Cardiac fibroblast (primary cell): ENCODE measurements at regions not wholly inside any gene's neighbourhood (a gene's known extent, or its start where the extent isn't known, plus 50 kb on each side); places are given as distances from the start of the nearest gene placed in this dataset.
"Not testable (repeated sequence)": the region's sequence is repeated elsewhere in the genome, so short reads cannot be mapped to it uniquely, and the experiment has no call there.

Source experiments
- DNase-seq, 2 donors: peaks; one replicate each; pipeline versions ENCODE4 v3.0.0 to v3.0.0-alpha.2; 2010; ENCODE audit warnings: low read depth in 2 of 2
- H3K4me3 ChIP-seq, 2 donors: replicated peaks in 1 of 2; 1 replicate in 1 of 2; 2 replicates in 1 of 2; pipeline ENCODE4 v1.5.1; 2011; ENCODE audit warnings: low read depth in 2 of 2, low read length in 2 of 2, mild to moderate bottlenecking in 2 of 2, moderate library complexity in 1 of 2
- TF ChIP-seq, protein P1 (sequence below): IDR thresholded peaks from one replicate; pipeline ENCODE4 v1.5.1; 2011; ENCODE audit warnings: low read depth, mild to moderate bottlenecking, low read length, inconsistent platforms

DNA sequence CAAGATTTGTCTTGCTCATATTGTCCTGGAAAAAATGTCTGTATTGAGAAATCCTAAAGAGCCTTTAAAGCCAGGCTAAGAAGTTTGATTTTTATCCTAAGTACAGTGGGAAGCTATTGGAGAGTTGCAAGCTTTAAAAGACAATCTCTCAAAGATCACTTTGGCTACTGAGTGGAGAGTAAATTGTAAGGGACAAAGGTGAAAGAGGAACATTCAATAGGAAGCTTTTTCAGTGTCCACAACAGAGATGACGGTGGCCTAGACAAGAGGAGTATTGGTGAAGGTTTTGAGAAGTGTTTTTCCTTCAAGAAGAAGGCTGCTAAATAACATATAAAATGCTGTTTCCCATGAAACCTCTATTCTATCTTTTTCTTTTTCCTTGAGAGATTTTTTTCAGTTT is 249.5 kb upstream of the IL12A start:
- no peak overlapping the region for H3K4me3 ChIP-seq
- DNase-seq: no peak
- TF ChIP-seq, protein P1, sequence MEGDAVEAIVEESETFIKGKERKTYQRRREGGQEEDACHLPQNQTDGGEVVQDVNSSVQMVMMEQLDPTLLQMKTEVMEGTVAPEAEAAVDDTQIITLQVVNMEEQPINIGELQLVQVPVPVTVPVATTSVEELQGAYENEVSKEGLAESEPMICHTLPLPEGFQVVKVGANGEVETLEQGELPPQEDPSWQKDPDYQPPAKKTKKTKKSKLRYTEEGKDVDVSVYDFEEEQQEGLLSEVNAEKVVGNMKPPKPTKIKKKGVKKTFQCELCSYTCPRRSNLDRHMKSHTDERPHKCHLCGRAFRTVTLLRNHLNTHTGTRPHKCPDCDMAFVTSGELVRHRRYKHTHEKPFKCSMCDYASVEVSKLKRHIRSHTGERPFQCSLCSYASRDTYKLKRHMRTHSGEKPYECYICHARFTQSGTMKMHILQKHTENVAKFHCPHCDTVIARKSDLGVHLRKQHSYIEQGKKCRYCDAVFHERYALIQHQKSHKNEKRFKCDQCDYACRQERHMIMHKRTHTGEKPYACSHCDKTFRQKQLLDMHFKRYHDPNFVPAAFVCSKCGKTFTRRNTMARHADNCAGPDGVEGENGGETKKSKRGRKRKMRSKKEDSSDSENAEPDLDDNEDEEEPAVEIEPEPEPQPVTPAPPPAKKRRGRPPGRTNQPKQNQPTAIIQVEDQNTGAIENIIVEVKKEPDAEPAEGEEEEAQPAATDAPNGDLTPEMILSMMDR: no peak

DNA sequence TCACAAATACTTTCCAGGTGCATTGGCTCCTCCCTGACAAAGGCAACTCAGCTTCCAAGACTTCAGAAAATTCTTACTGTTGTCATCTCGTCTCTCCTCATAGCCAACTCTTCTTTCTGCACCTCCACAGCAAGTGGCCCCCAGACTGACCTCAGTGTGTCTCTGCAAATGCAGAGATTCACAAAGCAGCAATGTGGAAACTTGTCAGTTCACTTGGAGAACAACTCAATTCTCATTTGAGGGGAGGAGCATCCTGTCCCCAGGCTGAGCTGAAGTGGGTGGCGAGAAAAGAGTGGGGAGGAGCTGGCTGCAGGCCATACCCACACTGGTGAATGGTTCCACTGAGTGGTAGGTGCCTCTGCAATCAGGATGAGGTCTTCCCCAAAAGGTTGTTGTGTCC is 248.7 kb upstream of the IL12A start:
- TF ChIP-seq, protein P1: no peak
- no peak overlapping the region for H3K4me3 ChIP-seq
- DNase-seq: no peak

DNA sequence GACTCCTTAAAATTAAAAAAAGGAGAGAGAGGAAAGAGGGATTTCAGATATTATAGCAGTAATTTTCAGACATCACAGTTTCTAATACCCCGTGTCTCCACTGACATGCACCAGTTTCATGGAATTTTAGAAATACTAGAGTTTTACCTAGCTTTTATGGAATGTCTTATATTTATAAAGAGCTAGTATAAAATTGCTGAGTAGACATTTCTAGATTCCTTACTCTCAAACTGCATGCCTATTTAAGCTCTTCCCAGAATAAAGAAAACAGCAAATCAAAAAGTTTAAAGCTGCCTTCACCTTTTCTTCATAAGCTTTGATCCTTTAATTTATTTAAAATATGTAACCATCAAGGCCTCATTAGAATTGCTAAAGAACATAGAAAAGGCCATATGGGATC is 247.4 kb upstream of the IL12A start:
- TF ChIP-seq, protein P1: no peak
- H3K4me3 ChIP-seq: no peak overlapping the region
- DNase-seq: no peak

DNA sequence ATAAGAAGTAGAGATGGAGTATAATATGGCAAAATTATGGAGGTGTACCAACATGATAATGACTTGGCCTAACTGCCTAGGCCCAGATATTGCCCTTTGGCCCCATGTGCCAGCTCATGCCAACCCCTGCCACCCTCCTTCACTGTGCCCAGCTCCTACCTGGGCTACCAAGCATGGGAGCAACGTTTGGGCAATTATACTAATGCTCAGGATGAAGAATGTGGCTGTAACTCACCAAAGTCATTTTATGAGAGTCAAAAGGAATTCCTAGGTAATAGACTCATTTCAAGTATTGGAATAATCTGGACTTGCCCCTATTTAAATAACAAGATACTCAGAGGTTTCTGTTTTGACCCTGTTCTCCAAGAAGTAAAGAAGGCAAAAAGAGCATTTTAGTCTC is 240.2 kb upstream of the IL12A start:
- TF ChIP-seq, protein P1: no peak
- H3K4me3 ChIP-seq: no peak overlapping the region
- DNase-seq: no peak

DNA sequence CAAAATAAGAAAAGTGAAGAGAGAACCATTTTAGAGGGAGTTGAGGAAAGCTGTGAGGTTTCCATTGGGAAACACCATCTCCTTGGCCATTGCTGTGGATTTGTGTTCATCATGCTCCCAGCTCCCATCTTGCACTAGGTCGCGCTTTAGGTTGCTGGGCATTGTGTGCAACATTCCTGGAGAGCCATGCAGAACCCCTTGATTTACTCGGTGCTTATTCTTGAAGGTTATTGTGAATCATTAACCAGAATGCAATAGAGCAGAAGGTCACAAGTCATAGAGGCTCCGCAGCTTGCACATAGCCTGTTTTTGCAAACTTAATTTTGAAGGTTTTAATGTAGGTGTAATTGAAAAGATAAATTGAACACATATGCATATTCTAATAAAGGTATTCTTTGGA is 239.2 kb upstream of the IL12A start:
- TF ChIP-seq, protein P1: no peak
- no peak overlapping the region for H3K4me3 ChIP-seq
- DNase-seq: no peak

DNA sequence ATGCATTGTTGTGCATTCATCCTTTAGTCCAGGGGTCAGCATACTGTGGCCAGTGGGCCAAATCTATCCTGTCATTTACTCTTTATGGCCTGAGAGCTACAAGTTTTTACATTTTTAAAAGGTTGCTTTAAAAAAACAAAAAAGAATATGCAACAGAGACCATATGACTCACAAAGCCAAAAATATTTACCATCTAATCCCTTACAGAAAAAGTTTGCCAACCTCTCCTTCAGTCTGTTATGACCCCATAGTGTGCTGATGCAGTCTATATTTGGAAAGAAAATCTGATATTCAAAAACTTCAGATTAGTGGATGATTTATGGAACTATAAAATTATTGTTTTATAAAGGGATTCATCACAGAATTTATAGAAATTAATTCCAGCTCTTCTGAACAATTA is 237.5 kb upstream of the IL12A start:
- H3K4me3 ChIP-seq: no peak overlapping the region
- peak in 1 of 2 donors; percentile 38 for DNase-seq
- TF ChIP-seq, protein P1: no peak

DNA sequence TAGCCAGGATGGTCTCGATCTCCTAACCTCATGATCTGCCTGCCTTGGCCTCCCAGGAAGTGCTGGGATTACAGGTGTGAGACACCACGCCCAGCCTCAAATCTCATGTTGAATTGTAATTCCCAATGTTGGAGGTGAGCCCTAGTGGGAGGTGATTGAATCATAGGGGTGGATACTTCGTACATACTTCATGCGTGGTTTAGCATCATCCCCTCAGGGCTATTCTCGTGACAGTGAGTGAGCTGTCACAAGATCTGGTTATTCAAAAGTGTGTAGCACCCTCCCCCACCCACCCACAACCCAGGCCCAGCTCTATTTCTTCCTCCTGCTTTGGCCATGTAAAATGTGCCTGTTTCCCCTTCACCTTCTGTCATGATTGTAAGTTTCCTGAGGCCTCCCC is 236.9 kb upstream of the IL12A start:
- H3K4me3 ChIP-seq: no peak overlapping the region
- TF ChIP-seq, protein P1: no peak
- no peak for DNase-seq

DNA sequence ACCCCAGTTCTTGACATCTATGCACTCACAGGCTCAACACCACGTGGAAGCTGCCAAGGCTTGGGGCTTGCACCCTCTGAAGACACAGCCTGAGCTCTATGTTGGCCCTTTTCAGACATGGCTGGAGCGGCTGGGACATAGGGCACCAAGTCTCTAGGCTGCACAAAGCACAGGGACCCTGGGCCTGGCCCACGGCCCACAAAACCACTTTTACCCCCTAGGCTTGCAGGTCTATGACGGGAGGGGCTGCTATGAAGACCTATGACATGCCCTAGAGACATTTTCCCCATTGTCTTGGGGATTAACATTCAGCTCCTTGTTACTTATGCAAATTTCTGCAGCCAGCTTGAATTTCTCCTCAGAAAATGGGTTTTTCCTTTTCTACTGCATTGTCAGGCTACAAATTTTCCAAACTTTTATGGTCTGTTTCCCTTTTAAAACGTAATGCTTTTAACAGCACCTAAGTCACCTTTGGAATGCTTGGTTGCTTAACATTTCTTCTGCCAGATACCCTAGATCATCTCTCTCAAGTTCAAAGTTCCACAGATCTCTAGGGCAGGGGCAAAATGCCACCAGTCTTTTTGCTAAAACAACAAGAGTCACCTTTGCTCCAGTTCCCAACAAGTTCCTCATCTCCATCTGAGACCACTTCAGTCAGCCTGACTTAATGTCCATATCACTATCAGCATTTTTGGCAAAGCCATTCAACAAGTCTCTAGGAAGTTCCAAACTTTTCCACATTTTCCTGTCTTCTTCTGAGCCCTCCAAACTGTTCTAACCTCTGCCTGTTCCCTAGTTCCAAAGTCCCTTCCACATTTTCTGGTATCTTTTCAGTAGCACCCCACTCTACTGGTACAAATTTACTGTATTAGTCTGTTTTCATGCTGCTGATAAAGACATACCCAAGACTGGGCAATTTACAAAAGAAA is 232.1 kb upstream of the IL12A start:
- not testable (repeated sequence) for DNase-seq, H3K4me3 ChIP-seq
